H1 (cell line): ENCODE measurements at regions not wholly inside any gene's neighbourhood (a gene's known extent, or its start where the extent isn't known, plus 50 kb on each side); places are given as distances from the start of the nearest gene placed in this dataset.

Experiments used
- CTCF ChIA-PET: fragments of 300-600 bp; sonication (Branson Sonifier 250); formaldehyde crosslinking; loops from one replicate; lab custom pipeline; 2021; ENCODE audit not compliant: partially characterized antibody; lab: Charles Lee
- POLR2A ChIA-PET: fragments of 300-600 bp; sonication (Branson Sonifier 250); formaldehyde crosslinking; loops from one replicate; lab custom pipeline; 2021; ENCODE audit warnings: inconsistent platforms; ENCODE audit not compliant: partially characterized antibody; lab: Charles Lee
- DNase-seq, 2 experiments: peaks; one replicate each; pipeline versions ENCODE4 v3.0.0 to v3.0.0-alpha.2; 2010 to 2022; ENCODE audit warnings: low spot score in 2 of 2, low read depth in 1 of 2, mixed read lengths in 1 of 2
- FAIRE-seq: peaks from 2 replicates; lab custom pipeline; 2011; peaks lifted over from hg19 to GRCh38; lab: Jason Lieb, UNC
- H2AFZ ChIP-seq: 2 replicates; pipeline ENCODE4 v1.8.1; 2012; ENCODE audit warnings: low read length, inconsistent platforms
- H2AK5ac ChIP-seq: 2 replicates; pipeline ENCODE4 v1.6.1; 2013; ENCODE audit warnings: low read depth, low read length
- H2BK120ac ChIP-seq: replicated peaks from 2 replicates; pipeline ENCODE3; 2013; ENCODE audit warnings: low read depth, low read length, inconsistent platforms
- H2BK12ac ChIP-seq: 2 replicates; pipeline ENCODE4 v1.6.1; 2013; ENCODE audit warnings: low read depth, low read length
- H2BK15ac ChIP-seq: 2 replicates; pipeline ENCODE4 v1.6.1; 2013; ENCODE audit warnings: low read length
- H2BK20ac ChIP-seq: 2 replicates; pipeline ENCODE4 v1.6.1; 2013; ENCODE audit warnings: low read length
- H2BK5ac ChIP-seq: 2 replicates; pipeline ENCODE4 v1.6.1; 2013; ENCODE audit warnings: low read depth, low read length
- H3K14ac ChIP-seq: 2 replicates; pipeline ENCODE4 v1.6.1; 2013; ENCODE audit warnings: inconsistent platforms; ENCODE audit not compliant: insufficient read length
- H3K18ac ChIP-seq: 2 replicates; pipeline ENCODE4 v1.6.1; 2013; ENCODE audit warnings: low read length; ENCODE audit errors: extremely low read depth
- H3K23ac ChIP-seq: 2 replicates; pipeline ENCODE4 v1.6.1; 2013; ENCODE audit warnings: inconsistent platforms; ENCODE audit not compliant: insufficient read length
- H3K23me2 ChIP-seq: 2 replicates; pipeline ENCODE4 v1.6.1; 2013; ENCODE audit warnings: low read depth, low read length
- H3K27ac ChIP-seq: 2 replicates; pipeline ENCODE4 v1.6.1; 2011; ENCODE audit warnings: low read depth, low read length, inconsistent platforms
- H3K27me3 ChIP-seq, 4 experiments: replicated peaks in 1 of 4; 1 replicate in 1 of 4; 2 replicates in 3 of 4; pipeline versions ENCODE4 v1.6.1 to v1.8.1; 2011 to 2013; ENCODE audit warnings: low read length in 3 of 4, mild to moderate bottlenecking in 3 of 4, inconsistent platforms in 2 of 4, mixed read lengths in 2 of 4, moderate library complexity in 1 of 4; ENCODE audit not compliant: control insufficient read depth in 3 of 4, insufficient read depth in 3 of 4; ENCODE audit errors: extremely low read depth in 1 of 4
- H3K36me3 ChIP-seq, 4 experiments: 2 replicates each; pipeline versions ENCODE4 v1.6.1 to v1.8.1; 2011 to 2013; ENCODE audit warnings: mild to moderate bottlenecking in 4 of 4, low read length in 3 of 4, moderate library complexity in 2 of 4, control low read depth in 1 of 4, inconsistent platforms in 1 of 4; ENCODE audit not compliant: insufficient read depth in 4 of 4, control insufficient read depth in 2 of 4
- H3K4ac ChIP-seq: replicated peaks from 2 replicates; pipeline ENCODE3; 2013; ENCODE audit warnings: low read length, low read depth, mixed read lengths, inconsistent platforms; ENCODE audit not compliant: insufficient read length
- H3K4me1 ChIP-seq, 4 experiments: replicated peaks in 1 of 4; 1 replicate in 1 of 4; 2 replicates in 3 of 4; pipeline versions ENCODE4 v1.6.1 to v1.8.1; 2011 to 2013; ENCODE audit warnings: low read length in 3 of 4, inconsistent platforms in 2 of 4, mixed read lengths in 1 of 4; ENCODE audit not compliant: insufficient read depth in 4 of 4, control insufficient read depth in 3 of 4
- H3K4me2 ChIP-seq, 2 experiments: 2 replicates each; pipeline versions ENCODE4 v1.6.1 to v1.8.1; 2011 to 2013; ENCODE audit warnings: low read depth in 2 of 2, low read length in 2 of 2, control low read depth in 1 of 2, inconsistent platforms in 1 of 2, mild to moderate bottlenecking in 1 of 2; ENCODE audit not compliant: insufficient read depth in 1 of 2
- H3K4me3 ChIP-seq, 4 experiments: fragments of 200-600, 300-600 bp in 1 of 4; sonication (generic), shearing (Covaris generic), sonication (Bioruptor Twin) in 1 of 4; 2 replicates each; pipeline versions ENCODE4 v1.5.1 to v1.8.1; 2011 to 2016; ENCODE audit warnings: low read length in 4 of 4, low read depth in 3 of 4, control low read depth in 2 of 4, inconsistent platforms in 2 of 4, mild to moderate bottlenecking in 2 of 4, mixed read lengths in 1 of 4, moderate library complexity in 1 of 4; ENCODE audit not compliant: insufficient read depth in 2 of 4; ENCODE audit errors: extremely low read depth in 1 of 4
- H3K56ac ChIP-seq: replicated peaks from 2 replicates; pipeline ENCODE3; 2013; ENCODE audit warnings: low read depth, mild to moderate bottlenecking, mixed read lengths, low read length, inconsistent platforms; ENCODE audit not compliant: insufficient read length
- H3K79me1 ChIP-seq: 2 replicates; pipeline ENCODE4 v1.6.1; 2013; ENCODE audit warnings: low read depth, low read length, control low read depth
- H3K79me2 ChIP-seq, 2 experiments: 2 replicates each; pipeline versions ENCODE4 v1.6.1 to v1.8.1; 2012 to 2013; ENCODE audit warnings: low read length in 2 of 2, mild to moderate bottlenecking in 2 of 2, inconsistent platforms in 1 of 2; ENCODE audit not compliant: insufficient read depth in 2 of 2, control insufficient read depth in 1 of 2
- H3K9ac ChIP-seq, 4 experiments: replicated peaks in 1 of 4; 1 replicate in 1 of 4; 2 replicates in 3 of 4; pipeline versions ENCODE4 v1.6.1 to v1.8.1; 2011 to 2013; ENCODE audit warnings: low read depth in 3 of 4, low read length in 3 of 4, control low read depth in 2 of 4, mild to moderate bottlenecking in 2 of 4, moderate library complexity in 2 of 4, inconsistent platforms in 1 of 4; ENCODE audit errors: extremely low read depth in 1 of 4
- H3K9me3 ChIP-seq, 2 experiments: 2 replicates each; pipeline versions ENCODE4 v1.6.1 to v1.8.1; 2012 to 2013; ENCODE audit warnings: mild to moderate bottlenecking in 2 of 2, moderate library complexity in 2 of 2, control low read depth in 1 of 2, inconsistent platforms in 1 of 2, low read depth in 1 of 2, low read length in 1 of 2, mixed read lengths in 1 of 2; ENCODE audit not compliant: insufficient read depth in 2 of 2
- H4K20me1 ChIP-seq, 2 experiments: replicated peaks in 1 of 2; 2 replicates each; pipeline versions ENCODE3 to v1.8.1; 2011 to 2013; ENCODE audit warnings: inconsistent platforms in 2 of 2, low read length in 2 of 2, mild to moderate bottlenecking in 1 of 2; ENCODE audit not compliant: insufficient read depth in 2 of 2, control insufficient read depth in 1 of 2
- H4K5ac ChIP-seq: 2 replicates; pipeline ENCODE4 v1.6.1; 2013; ENCODE audit warnings: low read length, low read depth, mixed read lengths, inconsistent platforms; ENCODE audit not compliant: insufficient read length
- H4K8ac ChIP-seq: 2 replicates; pipeline ENCODE4 v1.8.0; 2013; ENCODE audit warnings: mild to moderate bottlenecking, moderate library complexity, low read length, inconsistent platforms; ENCODE audit not compliant: insufficient read depth; ENCODE audit errors: extremely low read depth
- H4K91ac ChIP-seq: replicated peaks from 2 replicates; pipeline ENCODE3; 2013; ENCODE audit warnings: low read length, mixed read lengths, inconsistent platforms; ENCODE audit not compliant: insufficient read length
- CBX5 ChIP-seq: fragments of 300-800, 300-1000 bp; sonication (generic); IDR thresholded peaks from 2 replicates; pipeline ENCODE4 v1.7.1; 2016; ENCODE audit warnings: antibody characterized with exemption, low read length, low read depth
- CEBPB ChIP-seq: IDR thresholded peaks from 2 replicates; pipeline ENCODE4 v1.6.1; 2012; ENCODE audit warnings: low read depth, low read length
- CHD1 ChIP-seq: IDR thresholded peaks from 2 replicates; pipeline ENCODE4 v1.6.1; 2012; ENCODE audit warnings: low read depth, low read length, improper control_type of control experiment
- E2F6 ChIP-seq: IDR thresholded peaks from 2 replicates; pipeline ENCODE4 v1.6.1; 2012; ENCODE audit warnings: inconsistent platforms
- JUN ChIP-seq: IDR thresholded peaks from 2 replicates; pipeline ENCODE4 v1.6.1; 2011; ENCODE audit warnings: low read depth, mild to moderate bottlenecking, improper control_type of control experiment, low read length
- MAX ChIP-seq: IDR thresholded peaks from 2 replicates; pipeline ENCODE4 v1.6.1; 2012; ENCODE audit warnings: inconsistent platforms
- TAF1 ChIP-seq: IDR thresholded peaks from 2 replicates; pipeline ENCODE4 v1.6.1; 2011; ENCODE audit warnings: mild to moderate bottlenecking, low read depth, low read length
- YY1 ChIP-seq: IDR thresholded peaks from 2 replicates; pipeline ENCODE4 v1.6.1; 2011; ENCODE audit warnings: low read depth, mild to moderate bottlenecking, low read length
- WGBS, 2 experiments: shearing (Covaris generic) in 1 of 2; methylation state at CpG; one replicate each; pipeline versions ENCODE4 v1.1.6 to v1.1.7; 2013 to 2015; ENCODE audit warnings: low lambda C conversion rate in 2 of 2, mixed read lengths in 2 of 2, inconsistent platforms in 1 of 2, low coverage in 1 of 2, missing lambda C conversion rate in 1 of 2; ENCODE audit not compliant: insufficient replicate concordance in 2 of 2, insufficient coverage in 1 of 2, insufficient read length in 1 of 2; ENCODE audit errors: extremely low coverage in 1 of 2, missing lambda C conversion rate in 1 of 2; 5-methylcytosine and 5-hydroxymethylcytosine counted together

- H4K5ac ChIP-seq, result no peak overlapping the region
- no peak overlapping the region for H2AFZ ChIP-seq
- no peak overlapping the region for H2BK120ac ChIP-seq
- FAIRE-seq (no peak), DNase-seq (no peak)
- no peaks in the 10 kb centered on the region for H3K79me1 ChIP-seq
- no peak overlapping the region for H3K4me2 ChIP-seq
- no peak overlapping the region for H3K14ac ChIP-seq
- no peak overlapping the region for H4K8ac ChIP-seq
- H3K9ac ChIP-seq, result no peak overlapping the region
- ChIA-PET CTCF (interaction anchor here (0.7 to 1.0 kb wide), 3 partner anchors 50 to 213 kb away, joined by 3 to 4 read pairs (median 3); no protein-coding TSS in a partner anchor), POLR2A (no interaction called here)
- no peak overlapping the region for H3K56ac ChIP-seq
- H3K4ac ChIP-seq, result no peak overlapping the region
- no peaks in the 10 kb centered on the region for H3K36me3 ChIP-seq
- H3K4me3 ChIP-seq, result no peak overlapping the region
- no peaks in the 10 kb centered on the region; the same call in 1 of the 2 replicates for H3K23me2 ChIP-seq
- TF ChIP-seq CHD1 (no peak), YY1 (no peak), TAF1 (no peak), CBX5 (no peak), JUN (no peak), CEBPB (no peak), MAX (no peak), E2F6 (no peak)
- H2BK20ac ChIP-seq, result no peak overlapping the region
- H2BK5ac ChIP-seq, result no peak overlapping the region
- no peaks in the 10 kb centered on the region for H4K20me1 ChIP-seq
- WGBS, 2 experiments, result 71% methylated on average over 7 of the region's 7 CpGs; no CpG with 5 or more reads in 1 of the 2 experiments
- H3K27ac ChIP-seq, result no peak overlapping the region
- no peak overlapping the region for H3K23ac ChIP-seq
- no peaks in the 10 kb centered on the region for H3K27me3 ChIP-seq
- H3K18ac ChIP-seq, result no peak overlapping the region
- no peaks in the 10 kb centered on the region for H3K9me3 ChIP-seq
- no peak overlapping the region for H2BK15ac ChIP-seq
- no peak overlapping the region for H2AK5ac ChIP-seq
- no peak overlapping the region for H2BK12ac ChIP-seq
- peaks cover 0 to 7% (median 3%) of the 10 kb centered on the region in 4 experiments; a peak in 4 of 7 replicates for H3K4me1 ChIP-seq
- no peak overlapping the region for H4K91ac ChIP-seq
- no peaks in the 10 kb centered on the region for H3K79me2 ChIP-seq
These were observed 429.1 kb downstream of the RPS24 start for GRCh38 chr10:78462726-78463228.
